GM13976 (cell line): ENCODE measurements at regions not wholly inside any gene's neighbourhood (a gene's known extent, or its start where the extent isn't known, plus 50 kb on each side); places are given as distances from the start of the nearest gene placed in this dataset.

Experiments used
- DNase-seq: peaks from one replicate; pipeline ENCODE4 v3.0.0; 2012; ENCODE audit warnings: low spot score
- CTCF ChIP-seq: IDR thresholded peaks from 2 replicates; pipeline ENCODE4 v1.5.1; 2012; ENCODE audit warnings: borderline replicate concordance, mild to moderate bottlenecking; ENCODE audit not compliant: insufficient read depth; ENCODE audit errors: extremely low read depth, missing control alignments, control extremely low read depth
- in situ Hi-C: fragments of 300-500 bp; cut with MboI; formaldehyde crosslinking; loops from one replicate; pipeline ENCODE4 v1.12.0; 2022; ENCODE audit warnings: low sequenced_read_pairs, mixed read lengths, inconsistent platforms; ENCODE audit not compliant: unreplicated experiment

GRCh38 chr5:157934600-157934999, 75.7 kb upstream of the CLINT1 start:
- in situ Hi-C loops: no loop called here
- no peak for TF ChIP-seq CTCF
- no peak for DNase-seq

GRCh38 chr5:157933005-157933404, 74.1 kb upstream of the CLINT1 start:
- TF ChIP-seq CTCF: no peak
- in situ Hi-C loops: no loop called here
- DNase-seq: no peak

- in situ Hi-C loops: no loop called here
- no peak for TF ChIP-seq CTCF
- DNase-seq: no peak
Measured at GRCh38 chr5:157930710-157931109, 71.8 kb upstream of the CLINT1 start.

GRCh38 chr5:157926977-157927376, 68.0 kb upstream of the CLINT1 start:
- no peak for TF ChIP-seq CTCF
- in situ Hi-C loops: no loop called here
- DNase-seq: no peak

GRCh38 chr5:157925786-157926671, 67.1 kb upstream of the CLINT1 start:
- no peak for TF ChIP-seq CTCF
- in situ Hi-C loops: no loop called here
- no peak for DNase-seq

- in situ Hi-C loops: no loop called here
- DNase-seq: no peak
- TF ChIP-seq CTCF: no peak
Measured at GRCh38 chr5:157924931-157925729, 66.2 kb upstream of the CLINT1 start.
